ENCODE measurements at regions not wholly inside any gene's neighbourhood (a gene's known extent, or its start where the extent isn't known, plus 50 kb on each side); places are given as distances from the start of the nearest gene placed in this dataset.

DNA sequence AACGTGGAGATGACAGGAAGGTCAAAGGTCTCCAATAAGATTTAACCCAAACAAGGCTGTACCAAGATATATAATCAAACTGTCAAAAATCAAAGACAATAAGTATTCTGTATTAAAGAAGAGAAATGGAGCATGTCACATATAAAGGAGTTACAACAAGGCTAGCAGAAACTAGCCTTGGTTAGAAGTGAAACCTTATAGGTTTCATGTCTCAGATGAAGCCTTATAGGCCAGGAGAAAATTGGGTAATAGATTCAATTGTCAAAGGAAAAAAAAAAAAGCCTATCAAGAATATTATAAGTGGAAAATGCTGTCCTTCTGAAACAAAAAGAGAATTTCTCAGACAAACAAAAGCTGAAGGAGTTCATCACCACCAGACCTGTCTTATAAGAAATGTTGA is 419.4 kb downstream of the CDH11 start:
- TF ChIP-seq POLR2A (IDR thresholded peaks at IDR 0.05) (no peak), CTCF (IDR thresholded peaks at IDR 0.05) (no peak)

Data from uterus (tissue), 2 donors.